ENCODE measurements at regions not wholly inside any gene's neighbourhood (a gene's known extent, or its start where the extent isn't known, plus 50 kb on each side); places are given as distances from the start of the nearest gene placed in this dataset.
"Not testable (repeated sequence)": the region's sequence is repeated elsewhere in the genome, so short reads cannot be mapped to it uniquely, and the experiment has no call there.

- not testable (repeated sequence) for DNase-seq
Observed at GRCh38 chr21:35380304-35380703, 331.2 kb upstream of the RUNX1 start.

- no peak for DNase-seq
Observed at GRCh38 chr21:35378881-35379280, 329.8 kb upstream of the RUNX1 start.

GRCh38 chr21:35377505-35378090 lies 328.5 kb upstream of the RUNX1 start:
- no peak for DNase-seq

- no peak for DNase-seq
Observed at GRCh38 chr21:35376406-35377135, 327.5 kb upstream of the RUNX1 start.

- no peak for DNase-seq
Observed at GRCh38 chr21:35375115-35375514, 326.0 kb upstream of the RUNX1 start.

GRCh38 chr21:35373998-35374397 lies 324.9 kb upstream of the RUNX1 start:
- no peak for DNase-seq

- DNase-seq = no peak
Observed at GRCh38 chr21:35372201-35372600, 323.1 kb upstream of the RUNX1 start.

- no peak for DNase-seq
Observed at GRCh38 chr21:35370671-35371070, 321.6 kb upstream of the RUNX1 start.

GRCh38 chr21:35370071-35370470 lies 321.0 kb upstream of the RUNX1 start:
- DNase-seq = no peak

GRCh38 chr21:35368326-35368725 lies 319.2 kb upstream of the RUNX1 start:
- DNase-seq = no peak

GRCh38 chr21:35367553-35367952 lies 318.5 kb upstream of the RUNX1 start:
- DNase-seq = no peak

- no peak for DNase-seq
Observed at GRCh38 chr21:35366394-35367080, 317.4 kb upstream of the RUNX1 start.

GRCh38 chr21:35363458-35363857 lies 314.4 kb upstream of the RUNX1 start:
- no peak for DNase-seq

- no peak for DNase-seq
Observed at GRCh38 chr21:35361988-35362387, 312.9 kb upstream of the RUNX1 start.

GRCh38 chr21:35360870-35361570 lies 311.9 kb upstream of the RUNX1 start:
- DNase-seq = no peak

- no peak for DNase-seq
Observed at GRCh38 chr21:35359076-35359475, 310.0 kb upstream of the RUNX1 start.

- no peak for DNase-seq
Observed at GRCh38 chr21:35358008-35358407, 308.9 kb upstream of the RUNX1 start.

- no peak for DNase-seq
Observed at GRCh38 chr21:35357041-35357780, 308.1 kb upstream of the RUNX1 start.

GRCh38 chr21:35354078-35354477 lies 305.0 kb upstream of the RUNX1 start:
- DNase-seq = no peak

GRCh38 chr21:35352793-35353192 lies 303.7 kb upstream of the RUNX1 start:
- DNase-seq = no peak

- no peak for DNase-seq
Observed at GRCh38 chr21:35352066-35352770, 303.1 kb upstream of the RUNX1 start.

GRCh38 chr21:35351434-35351833 lies 302.3 kb upstream of the RUNX1 start:
- no peak for DNase-seq

Data from hematopoietic multipotent progenitor cell treated with erythropoietin and hydrocortisone succinate and interleukin-3 and kit ligand, for 8 days (in vitro differentiated cells).